ENCODE measurements at regions not wholly inside any gene's neighbourhood (a gene's known extent, or its start where the extent isn't known, plus 50 kb on each side); places are given as distances from the start of the nearest gene placed in this dataset.

- Histone ChIP-seq H3K27ac (ENCODE audit: insufficient read length, low read depth, low read length) (no peak overlapping the region), H3K14ac (ENCODE audit: insufficient read depth, low read length) (no peak overlapping the region), H4K91ac (ENCODE audit: insufficient read length, low read depth, low read length) (no peak overlapping the region), H4K5ac (ENCODE audit: insufficient read length, low read depth, low read length) (no peak overlapping the region), H2AK5ac (ENCODE audit: insufficient read length, low read length) (no peak overlapping the region), H2BK12ac (ENCODE audit: insufficient read length, low read depth, low read length) (no peak overlapping the region), H3K23me2 (ENCODE audit: insufficient read length, low read depth, low read length, poor library complexity, severe bottlenecking) (no peaks in the 10 kb centered on the region), H3K79me1 (ENCODE audit: insufficient read depth, low read depth, low read length, poor library complexity, severe bottlenecking) (no peaks in the 10 kb centered on the region), H2AFZ (ENCODE audit: low read length) (no peak overlapping the region), H3K9me3 (ENCODE audit: control insufficient read depth, low read depth, low read length) (no peaks in the 10 kb centered on the region), H3K79me2 (ENCODE audit: insufficient read depth, low read length) (no peaks in the 10 kb centered on the region), H3K4me1 (ENCODE audit: insufficient read depth, low read length) (no peaks in the 10 kb centered on the region), H3K9ac (ENCODE audit: extremely low read depth, insufficient read length, low read length) (no peak overlapping the region), H4K20me1 (ENCODE audit: control insufficient read depth, insufficient read depth, insufficient read length) (no peaks in the 10 kb centered on the region), H2BK5ac (ENCODE audit: insufficient read length, low read length) (no peak overlapping the region), H2BK20ac (ENCODE audit: low read depth, low read length, poor library complexity, severe bottlenecking) (no peak overlapping the region), H2BK15ac (ENCODE audit: low read depth, low read length) (no peak overlapping the region), H4K8ac (replicated peaks; ENCODE audit: insufficient read length, low read depth, low read length) (no peak overlapping the region), H3T11ph (ENCODE audit: low read length) (no peak overlapping the region), H3K27me3 (ENCODE audit: insufficient read depth, low read length) (no peaks in the 10 kb centered on the region), H3K56ac (ENCODE audit: insufficient read length, low read depth, low read length) (no peak overlapping the region), H3K18ac (ENCODE audit: insufficient read length, low read depth, low read length) (no peak overlapping the region), H2BK120ac (ENCODE audit: low read depth, low read length, poor library complexity, severe bottlenecking) (no peak overlapping the region), H3K23ac (ENCODE audit: insufficient read length, low read depth, low read length) (no peak overlapping the region), H3K4me2 (ENCODE audit: insufficient read depth, insufficient read length, low read length) (no peak overlapping the region), H3K4ac (ENCODE audit: low read depth, low read length) (no peak overlapping the region)
- Mint-ChIP-seq H3K9me3 (peaks cover 0 to 2% of the 10 kb centered on the region in 2 experiments; a peak in 1 of 5 replicates), H3K4me1 (no peaks in the 10 kb centered on the region), H3K4me3 (no peak overlapping the region), H3K36me3 (ENCODE audit: insufficient read depth in 1 of 3, low read depth in 3 of 3) (no peaks in the 10 kb centered on the region), H3K27me3 (ENCODE audit: low read depth) (no peaks in the 10 kb centered on the region), H3K27ac (no peak overlapping the region; a peak in 1 of 7 replicates)
- whole genome bisulfite sequencing (ENCODE audit: extremely low coverage, insufficient read length, low lambda C conversion rate): no CpG with 5 or more reads among the region's 3 CpGs
- TF ChIP-seq CTCF (conservative IDR thresholded peaks at IDR 0.05): no peak
- no peak for DNase-seq
Observed at GRCh38 chr6:126761854-126762253, 356.6 kb upstream of the RSPO3 start.

Measured in H9 (cell line).